GM21529 (cell line): ENCODE measurements at regions not wholly inside any gene's neighbourhood (a gene's known extent, or its start where the extent isn't known, plus 50 kb on each side); places are given as distances from the start of the nearest gene placed in this dataset.
"Not testable (repeated sequence)": the region's sequence is repeated elsewhere in the genome, so short reads cannot be mapped to it uniquely, and the experiment has no call there.

Source experiments
- ATAC-seq: cut with Tn5 transposase; IDR thresholded peaks from one replicate; pipeline ENCODE4 v1.9.1; 2021; ENCODE audit not compliant: unreplicated experiment

DNA sequence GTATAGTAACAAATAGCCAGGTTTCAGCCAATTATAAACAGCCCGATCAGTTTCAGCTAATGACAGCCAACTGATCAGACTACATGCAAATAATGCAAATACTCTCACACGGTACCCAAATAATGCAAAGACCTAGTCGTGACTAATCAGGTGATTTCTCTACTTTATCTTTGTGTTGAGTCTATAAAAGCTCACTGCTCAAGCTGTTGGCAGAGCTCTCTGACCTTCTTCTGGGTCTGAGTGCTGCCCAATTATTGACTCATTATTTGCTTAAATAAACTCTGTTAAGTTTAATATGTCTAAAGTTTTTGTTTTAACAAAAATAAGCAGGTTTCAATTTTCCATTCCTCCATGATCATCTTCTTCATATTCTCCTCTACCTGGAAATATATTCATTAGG lies 1971.7 kb downstream of the SUCLG1 start:
- ATAC-seq: no peak

DNA sequence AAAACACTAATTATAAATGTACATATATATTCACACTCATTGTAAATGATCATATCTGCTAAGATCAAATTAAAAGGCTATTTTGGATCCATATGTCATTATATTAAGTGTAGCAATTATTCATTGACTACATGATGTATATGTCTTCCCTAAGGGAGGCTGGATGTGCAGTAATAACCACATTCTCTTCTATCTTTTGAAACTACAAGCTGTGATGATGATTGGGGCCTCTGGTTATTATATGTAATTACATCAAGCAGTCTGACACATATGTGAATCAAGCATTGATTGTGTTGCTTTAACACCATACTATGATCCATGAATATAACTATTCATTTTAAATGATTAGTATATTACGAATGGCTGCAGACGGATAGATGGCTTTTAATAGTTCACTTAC lies 1973.4 kb downstream of the SUCLG1 start:
- no peak for ATAC-seq

DNA sequence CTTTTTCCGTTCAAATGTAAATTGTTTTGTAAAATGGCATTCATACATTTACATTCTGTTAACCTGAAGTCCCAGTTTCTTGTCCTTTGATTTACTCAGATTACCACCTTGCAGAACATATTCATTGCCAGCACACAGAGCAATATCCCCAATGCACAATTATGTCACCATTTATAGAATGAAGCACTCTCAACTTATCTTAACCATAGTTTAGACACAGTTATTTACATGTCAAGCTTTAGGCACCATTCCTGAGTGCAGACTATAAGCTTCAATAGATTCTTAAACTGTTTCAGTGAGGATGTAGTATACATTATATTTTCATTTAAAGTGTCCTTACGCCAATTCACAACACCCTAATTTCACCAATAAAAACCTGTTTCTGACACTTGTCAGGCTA lies 1977.9 kb downstream of the SUCLG1 start:
- ATAC-seq: no peak

DNA sequence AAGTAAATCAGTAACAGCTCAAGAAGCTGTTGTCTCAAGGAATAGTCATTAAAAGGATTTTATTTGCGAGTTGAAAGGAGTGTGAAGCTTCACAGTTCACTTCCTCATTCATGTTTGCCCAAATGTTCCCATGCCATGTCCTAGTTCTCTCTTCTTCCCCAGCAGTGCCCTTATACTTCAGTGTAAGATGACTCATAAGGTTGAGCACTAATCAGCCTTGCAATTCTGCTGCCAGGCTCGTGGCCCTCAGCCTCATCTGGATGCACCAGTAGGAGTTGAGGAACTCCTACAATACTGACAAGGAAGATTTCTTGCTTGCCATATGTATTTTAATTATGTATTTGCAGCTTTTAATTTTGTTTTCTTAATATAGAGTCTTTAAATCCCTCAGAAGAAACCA lies 1980.4 kb downstream of the SUCLG1 start:
- ATAC-seq: no peak

DNA sequence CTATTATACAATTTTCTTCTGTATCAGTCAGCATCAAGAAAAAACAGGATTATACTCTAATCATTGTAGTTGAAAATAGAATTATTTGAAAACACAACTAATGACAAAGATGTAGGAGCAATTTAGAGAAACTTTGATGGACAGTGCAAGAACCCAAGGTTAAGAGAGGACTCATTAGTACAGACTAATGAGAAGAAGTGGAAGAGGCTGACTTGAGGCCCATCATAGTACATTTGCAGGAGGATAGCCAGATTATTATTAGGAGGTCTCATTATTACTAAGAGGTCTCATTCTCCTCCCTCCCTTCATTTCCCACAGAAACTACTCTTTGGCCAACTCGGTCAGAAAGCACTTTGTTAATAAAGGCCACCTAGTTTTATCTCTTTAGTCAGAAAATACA lies 1983.0 kb downstream of the SUCLG1 start:
- no peak for ATAC-seq

DNA sequence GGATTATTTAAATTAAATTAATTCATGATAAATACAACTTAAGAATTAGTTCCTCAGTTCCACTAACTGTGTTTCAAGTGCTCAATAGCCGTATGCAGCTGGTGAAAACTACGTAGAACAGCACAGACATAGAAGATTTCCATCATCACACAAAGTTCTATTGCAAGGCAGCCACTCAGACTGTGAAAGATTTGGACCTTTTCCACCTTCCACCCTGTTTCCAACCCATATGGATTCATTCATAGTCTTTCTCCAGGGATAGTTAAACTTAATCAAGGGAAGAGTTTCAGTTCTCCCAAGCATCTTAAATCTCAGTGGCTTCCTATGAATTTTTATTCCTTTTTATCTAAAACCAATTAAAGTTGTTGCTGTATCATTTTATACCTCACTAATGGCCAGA lies 2030.8 kb downstream of the SUCLG1 start:
- no peak for ATAC-seq

DNA sequence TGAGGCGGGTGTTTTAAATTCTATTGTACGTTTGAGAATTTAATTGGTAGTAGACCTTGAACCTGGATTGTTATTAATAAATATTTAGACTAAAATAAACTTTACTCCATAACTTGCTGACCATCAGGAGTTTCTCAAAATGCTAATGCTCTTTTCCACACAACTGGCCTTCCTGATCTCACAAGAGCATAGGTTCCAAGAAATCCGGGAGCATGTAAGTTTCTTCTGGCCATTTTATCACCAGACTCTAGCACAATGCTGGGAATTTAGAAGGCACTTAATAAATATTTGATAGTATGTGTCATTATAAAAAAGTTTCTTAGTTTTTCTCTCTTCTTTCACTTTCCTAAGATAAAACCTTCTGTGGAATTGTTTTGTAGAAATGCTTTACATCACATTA lies 2047.1 kb downstream of the SUCLG1 start:
- no peak for ATAC-seq

DNA sequence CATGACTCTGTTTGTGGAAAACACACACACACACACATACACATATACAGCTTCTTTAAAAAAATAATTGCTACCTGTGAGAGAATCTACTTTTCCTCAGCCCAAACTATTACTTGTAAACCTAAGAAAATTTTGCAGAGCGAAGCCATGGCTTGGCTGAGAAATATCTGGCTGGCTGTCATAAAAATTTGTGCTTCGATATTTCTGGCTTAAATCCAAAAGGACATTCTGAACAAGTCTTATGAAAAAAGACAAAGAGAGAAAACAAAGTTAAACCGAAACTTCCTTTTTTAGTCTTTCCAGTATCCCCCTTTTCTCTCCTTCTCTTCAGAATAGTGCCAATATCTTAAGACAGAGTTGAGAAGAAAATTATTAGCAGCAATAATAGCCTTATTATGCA lies 2048.0 kb downstream of the SUCLG1 start:
- ATAC-seq: no peak

DNA sequence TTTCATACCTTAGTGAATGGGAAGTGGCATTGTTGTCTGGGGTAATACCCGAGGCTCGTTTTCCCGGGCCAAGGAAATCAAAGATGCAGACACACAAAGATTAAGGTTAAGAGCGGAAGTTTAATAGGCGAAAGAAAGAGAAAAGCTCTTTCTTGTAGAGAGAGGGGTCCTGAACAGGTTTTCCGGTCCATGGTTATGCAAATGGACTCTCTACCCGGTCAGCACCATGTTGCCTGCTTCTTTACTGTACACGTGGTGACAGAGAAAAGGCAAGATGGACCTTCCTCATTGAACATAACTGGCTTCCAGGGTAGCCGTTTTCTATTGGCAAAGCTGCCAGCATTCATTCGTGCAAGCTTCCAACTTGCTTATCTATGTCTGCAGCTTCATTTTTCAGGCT lies 2063.5 kb downstream of the SUCLG1 start:
- no peak for ATAC-seq

DNA sequence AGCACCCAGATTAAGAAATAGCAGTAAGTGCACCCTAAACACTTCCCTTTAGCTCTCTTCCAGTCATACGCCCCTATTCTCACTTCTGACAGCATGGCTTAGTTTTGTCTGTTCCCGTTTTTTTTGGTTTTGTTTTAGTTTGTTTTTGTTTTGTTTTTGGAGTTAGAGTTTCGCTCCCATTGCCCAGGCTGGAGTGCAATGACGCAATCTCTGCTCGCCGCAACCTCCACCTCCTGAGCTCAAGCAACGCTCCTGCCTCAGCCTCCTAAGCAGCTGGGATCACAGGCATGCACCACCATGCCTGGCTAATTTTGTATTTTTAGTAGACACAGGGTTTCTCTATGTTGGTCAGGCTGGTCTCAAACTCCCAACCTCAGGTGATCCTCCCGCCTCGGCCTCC lies 2067.7 kb downstream of the SUCLG1 start:
- ATAC-seq: no peak

DNA sequence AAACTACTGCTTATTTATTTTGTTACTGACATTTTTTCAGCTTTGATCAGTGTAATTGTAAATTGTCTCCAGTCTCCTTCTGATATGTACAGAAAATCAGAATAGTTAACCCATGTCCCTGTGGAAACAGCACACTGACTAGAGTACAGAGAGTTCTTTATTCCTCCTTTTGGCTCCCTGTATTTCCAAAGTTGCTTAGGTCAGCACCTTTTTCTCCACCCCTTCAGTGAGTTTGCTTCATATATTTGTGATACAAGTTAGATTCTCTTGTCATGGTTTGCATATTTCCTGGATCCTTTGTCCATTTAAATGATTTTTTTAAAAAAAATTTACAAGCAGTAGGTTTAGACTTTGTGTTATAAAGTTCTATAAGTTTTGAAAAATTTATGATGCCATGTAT lies 2051.1 kb upstream of the LRRTM1 start:
- ATAC-seq: no peak

DNA sequence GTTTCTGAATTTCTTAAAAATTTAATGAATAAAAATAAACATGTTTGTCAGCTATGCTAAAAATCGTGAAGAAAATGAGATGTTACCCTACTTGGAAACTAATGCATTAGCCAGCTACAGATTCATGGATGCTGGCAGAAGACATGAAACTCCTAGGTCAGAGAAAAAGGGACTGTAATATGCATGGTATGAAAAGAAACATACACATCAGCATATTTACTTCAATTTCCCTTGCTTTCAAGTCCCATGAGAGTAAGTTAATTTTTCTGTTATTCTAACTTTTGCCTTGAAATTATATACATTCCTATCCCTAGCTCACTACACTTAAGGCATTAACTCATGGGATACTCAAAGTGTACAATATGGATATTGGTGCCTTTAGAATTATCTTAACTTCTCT lies 2041.4 kb upstream of the LRRTM1 start:
- no peak for ATAC-seq

DNA sequence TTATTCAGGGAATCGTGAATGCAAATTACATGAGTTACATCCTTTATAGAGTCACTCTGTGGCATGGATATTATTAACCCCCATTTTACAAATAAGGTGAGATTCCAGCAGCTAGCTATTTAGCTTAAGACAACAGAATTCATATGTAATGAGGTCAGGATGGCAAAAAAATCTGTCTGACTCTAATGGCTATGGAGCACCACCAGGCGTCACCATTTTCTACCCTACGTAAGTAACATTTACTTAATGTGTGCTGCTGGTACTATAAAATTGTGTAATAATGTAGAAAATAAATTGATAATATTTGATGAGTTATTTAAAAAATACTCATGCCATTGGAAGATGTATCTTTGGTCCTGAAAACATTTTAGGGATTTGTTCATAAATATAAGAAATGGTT lies 2040.1 kb upstream of the LRRTM1 start:
- ATAC-seq: no peak

DNA sequence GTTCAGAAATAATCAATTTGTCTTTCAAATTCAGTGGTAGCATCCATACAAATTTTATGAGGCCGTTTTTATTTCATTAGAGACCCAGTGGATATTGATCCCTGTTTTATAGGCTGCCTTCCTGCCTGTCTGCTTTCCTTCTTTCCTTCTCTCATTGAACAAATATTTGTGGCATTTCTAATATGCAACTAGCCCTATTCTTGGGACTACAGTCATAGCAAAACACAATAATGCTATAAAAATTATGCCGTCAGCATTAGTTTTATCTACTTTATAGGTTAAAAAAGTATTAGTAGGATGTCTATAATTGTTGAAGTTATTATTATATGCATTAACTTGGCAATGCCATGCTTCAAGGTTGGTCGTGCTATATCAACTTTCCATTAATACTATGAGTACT lies 2037.8 kb upstream of the LRRTM1 start:
- ATAC-seq: no peak

DNA sequence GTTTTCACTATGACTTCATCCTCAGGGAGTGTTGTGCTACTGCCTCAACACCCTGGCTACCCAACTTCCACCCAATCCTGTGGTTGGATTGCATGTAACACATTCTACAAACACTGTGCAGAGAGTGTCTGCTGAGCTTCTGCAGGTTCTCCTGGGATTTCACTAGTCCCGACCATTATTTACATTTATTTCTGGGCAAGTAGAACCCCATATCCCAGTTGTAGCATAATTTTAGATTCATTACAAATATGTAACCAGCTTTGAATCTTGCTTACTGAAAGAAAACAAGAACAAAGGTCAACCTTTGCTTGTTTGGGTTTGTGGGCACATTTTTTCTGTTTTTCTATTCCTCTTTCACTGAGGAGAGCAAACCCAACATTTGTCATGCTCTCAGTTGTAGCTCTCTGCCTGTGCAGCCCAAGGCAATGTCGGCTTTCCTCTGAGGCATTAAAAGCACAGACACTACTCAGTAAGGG lies 2036.1 kb upstream of the LRRTM1 start:
- ATAC-seq: no peak

DNA sequence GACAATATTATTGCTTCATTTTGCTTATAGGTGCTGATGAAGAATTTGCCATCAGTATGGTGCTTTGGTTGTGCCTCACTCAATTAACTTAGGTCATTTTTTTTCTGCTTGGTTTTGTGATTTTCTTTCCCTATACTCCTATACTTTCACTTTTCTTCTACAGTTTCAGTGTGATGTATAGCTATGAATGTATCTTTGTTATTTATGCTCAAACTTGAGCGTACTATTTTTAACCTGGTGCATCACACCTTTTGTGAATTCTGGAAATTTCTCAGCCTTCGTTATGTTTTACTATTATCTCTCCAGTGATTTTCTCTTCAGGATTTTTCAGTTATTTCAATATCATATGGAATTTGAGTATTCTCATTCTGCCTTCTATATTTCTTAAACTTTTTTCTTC lies 2035.3 kb upstream of the LRRTM1 start:
- ATAC-seq: no peak

DNA sequence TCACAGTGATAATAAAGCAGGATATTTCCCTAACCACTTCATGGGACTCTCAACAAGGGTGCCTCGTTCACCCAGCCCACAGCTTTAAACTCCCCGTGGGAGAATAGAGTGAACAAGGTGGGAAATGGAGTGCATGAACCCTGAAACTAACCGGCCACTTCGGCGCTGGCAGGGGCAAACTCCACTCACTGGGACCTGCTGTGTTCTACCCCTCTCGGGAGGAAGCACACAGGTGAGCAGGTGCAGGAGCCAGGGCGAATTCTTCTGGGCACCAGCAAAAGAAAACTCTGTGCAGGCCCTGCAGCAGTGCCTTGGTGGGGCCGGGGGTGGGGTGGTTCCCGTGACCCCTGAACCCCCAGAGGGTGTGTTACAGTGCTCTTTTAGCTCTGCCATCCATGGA lies 2029.1 kb upstream of the LRRTM1 start:
- no peak for ATAC-seq

DNA sequence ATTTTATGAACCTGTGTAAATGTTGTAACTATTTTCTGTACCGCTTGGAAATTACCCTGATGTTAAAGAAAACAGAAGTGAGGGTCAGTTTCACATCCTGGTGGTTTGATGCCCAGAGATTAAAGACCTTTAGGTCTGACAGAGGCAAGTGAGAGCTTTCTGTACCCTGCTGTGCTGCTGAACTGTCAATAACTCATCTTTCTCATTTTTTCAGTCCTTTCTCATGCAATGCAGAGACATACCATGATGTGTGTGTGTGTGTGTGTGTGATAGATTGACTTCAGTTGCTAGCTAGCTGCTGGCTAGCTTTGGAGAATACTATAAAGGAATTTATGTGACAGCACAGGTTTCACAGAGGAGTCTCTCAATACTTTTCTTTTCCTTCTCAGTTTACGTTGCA lies 2025.6 kb upstream of the LRRTM1 start:
- no peak for ATAC-seq

DNA sequence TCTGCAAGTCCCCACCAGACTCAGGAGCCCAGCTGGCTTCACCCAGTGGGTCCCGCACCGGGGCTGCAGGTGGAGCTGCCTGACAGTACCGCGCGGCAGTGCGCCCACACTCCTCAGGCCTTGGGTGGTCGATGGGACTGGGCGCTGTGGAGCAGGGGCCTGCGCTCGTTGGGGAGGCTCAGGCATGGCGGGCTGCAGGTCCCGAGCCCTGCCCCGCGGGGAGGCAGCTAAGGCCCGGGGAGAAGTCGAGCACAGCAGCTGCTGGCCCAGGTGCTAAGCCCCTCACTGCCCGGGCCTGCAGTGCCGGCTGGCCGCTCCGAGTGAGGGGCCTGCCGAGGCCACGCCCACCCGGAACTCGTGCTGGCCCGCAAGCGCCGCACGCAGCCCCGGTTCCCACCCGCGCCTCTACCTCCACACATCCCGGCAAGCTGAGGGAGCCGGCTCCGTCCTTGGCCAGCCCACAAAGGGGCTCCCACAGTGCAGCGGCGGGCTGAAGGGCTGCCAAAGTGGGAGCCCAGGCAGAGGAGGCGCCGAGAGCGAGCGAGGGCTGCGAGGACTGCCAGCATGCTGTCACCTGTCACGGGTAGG lies 2021.7 kb upstream of the LRRTM1 start:
- not testable (repeated sequence) for ATAC-seq

DNA sequence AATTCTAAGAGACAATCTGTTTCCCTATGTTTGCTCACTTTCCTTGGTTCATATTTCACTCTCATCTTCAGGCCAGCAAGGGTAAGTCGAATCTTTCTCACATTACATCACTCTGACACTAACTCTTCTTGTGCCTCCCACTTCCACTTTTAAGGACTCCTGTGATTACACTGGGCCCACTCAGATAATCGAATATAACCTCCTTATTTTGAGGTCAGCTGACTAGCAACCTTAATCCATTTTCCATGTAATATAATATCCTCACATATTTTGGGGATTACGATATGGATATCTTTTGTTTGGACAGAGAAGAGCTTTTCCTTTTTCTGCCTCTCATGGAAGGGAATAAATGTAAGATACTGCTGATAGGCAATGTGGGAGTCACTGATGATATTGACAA lies 2015.7 kb upstream of the LRRTM1 start:
- ATAC-seq: no peak

DNA sequence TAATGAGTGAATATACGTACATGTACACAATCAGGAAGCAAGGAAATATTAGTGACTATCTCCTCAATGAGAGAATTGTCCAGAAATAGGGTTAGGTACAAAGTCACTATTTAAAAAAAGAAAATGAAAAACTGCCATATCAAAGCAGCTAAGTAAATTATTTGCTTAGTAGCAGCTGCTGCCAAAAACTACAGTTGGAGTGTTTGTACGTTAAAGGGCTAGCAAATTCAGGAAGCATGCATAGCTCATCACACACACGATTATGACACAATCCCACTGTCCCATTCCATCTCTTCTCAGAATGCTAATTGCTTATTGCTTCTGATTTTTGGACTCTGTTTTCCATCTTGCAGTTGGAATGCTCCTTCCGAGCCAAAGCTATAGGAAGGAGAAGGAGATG lies 2012.5 kb upstream of the LRRTM1 start:
- no peak for ATAC-seq

DNA sequence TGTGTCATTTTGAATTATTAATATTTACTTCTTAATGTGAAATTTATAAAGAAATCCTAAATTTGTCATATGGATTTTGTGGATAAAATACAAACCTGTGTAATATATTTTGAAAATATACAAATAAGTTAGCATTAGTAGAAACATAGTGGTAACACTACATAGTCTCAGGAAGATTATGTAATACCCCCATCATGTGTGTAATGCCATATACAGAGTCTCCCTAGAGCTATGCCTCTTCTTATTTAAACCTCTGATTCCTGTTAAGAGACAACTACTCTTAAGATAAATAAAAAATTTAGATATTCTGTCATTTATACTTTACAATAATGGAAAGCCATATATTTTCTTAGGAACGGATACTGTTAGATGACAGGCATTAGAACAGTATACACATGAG lies 2012.0 kb upstream of the LRRTM1 start:
- ATAC-seq: no peak

DNA sequence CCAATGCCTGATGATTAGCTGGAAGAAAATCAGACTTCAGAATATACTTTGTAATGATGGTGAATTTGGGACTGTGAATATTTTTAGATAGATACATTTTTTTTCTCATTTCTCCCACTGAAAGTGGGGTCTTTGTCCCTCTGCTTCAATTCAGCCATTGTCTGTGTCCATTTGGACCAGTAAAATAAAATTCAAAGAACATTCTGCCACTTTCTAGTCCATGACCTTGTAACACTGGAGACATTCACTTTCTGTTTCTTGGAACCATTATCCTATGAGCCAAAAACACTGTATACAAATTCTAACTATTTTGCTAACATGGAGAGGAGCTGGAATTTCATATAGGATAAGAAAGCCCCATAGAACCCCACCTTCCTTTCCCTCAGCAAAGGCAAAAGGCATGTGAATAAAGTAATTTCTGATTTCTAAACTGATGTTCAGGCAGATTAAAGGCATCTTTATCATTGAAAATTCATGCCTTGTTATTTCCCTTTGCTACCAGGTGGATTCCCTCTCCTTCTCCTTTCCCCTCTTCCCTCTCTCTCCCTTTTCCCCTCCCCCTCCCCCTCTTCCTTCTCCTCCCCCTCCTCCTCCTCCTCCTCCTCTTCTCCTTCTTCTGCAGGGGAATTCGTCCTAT lies 2010.4 kb upstream of the LRRTM1 start:
- no peak for ATAC-seq
